Liver (tissue), 8 donors: ENCODE measurements at regions not wholly inside any gene's neighbourhood (a gene's known extent, or its start where the extent isn't known, plus 50 kb on each side); places are given as distances from the start of the nearest gene placed in this dataset.

Source experiments
- DNase-seq: peaks from one replicate; pipeline ENCODE4 v3.0.0-alpha.2; 2017; ENCODE audit warnings: low spot score
- H3K27ac ChIP-seq, 2 donors: one replicate each; pipeline ENCODE4 v1.7.0; 2013; ENCODE audit warnings: inconsistent platforms in 2 of 2, low read length in 2 of 2, control low read depth in 1 of 2, low read depth in 1 of 2, mild to moderate bottlenecking in 1 of 2
- H3K27me3 ChIP-seq, 4 donors: one replicate each; pipeline versions ENCODE4 v1.6.1 to v1.7.0; 2013; ENCODE audit warnings: low read length in 3 of 4, inconsistent platforms in 1 of 4, mild to moderate bottlenecking in 1 of 4, moderate library complexity in 1 of 4; ENCODE audit not compliant: control insufficient read depth in 4 of 4, insufficient read depth in 4 of 4
- H3K36me3 ChIP-seq, 4 donors: one replicate each; pipeline versions ENCODE4 v1.6.1 to v1.7.0; 2013; ENCODE audit warnings: low read length in 3 of 4, mild to moderate bottlenecking in 3 of 4, low read depth in 1 of 4, moderate library complexity in 1 of 4; ENCODE audit not compliant: control insufficient read depth in 4 of 4, insufficient read depth in 3 of 4
- H3K4me1 ChIP-seq, 4 donors: one replicate each; pipeline versions ENCODE4 v1.6.1 to v1.7.0; 2013; ENCODE audit warnings: low read length in 3 of 4, mild to moderate bottlenecking in 3 of 4, moderate library complexity in 1 of 4; ENCODE audit not compliant: control insufficient read depth in 4 of 4, insufficient read depth in 4 of 4
- H3K4me3 ChIP-seq, 3 donors: one replicate each; pipeline versions ENCODE4 v1.6.1 to v1.7.0; 2013; ENCODE audit warnings: low read length in 3 of 3, control low read depth in 1 of 3, low read depth in 1 of 3, mild to moderate bottlenecking in 1 of 3
- H3K9ac ChIP-seq, 2 donors: one replicate each; pipeline ENCODE4 v1.7.0; 2013; ENCODE audit warnings: low read length in 2 of 2, mild to moderate bottlenecking in 2 of 2, moderate library complexity in 2 of 2, control low read depth in 1 of 2, low read depth in 1 of 2
- H3K9me3 ChIP-seq, 4 donors: one replicate each; pipeline versions ENCODE4 v1.6.1 to v1.7.0; 2013; ENCODE audit warnings: low read length in 3 of 4; ENCODE audit not compliant: control insufficient read depth in 4 of 4
- ATF3 ChIP-seq: IDR thresholded peaks from 2 replicates; pipeline ENCODE4 v1.6.1; 2016; ENCODE audit warnings: antibody characterized with exemption
- CTCF ChIP-seq: fragments of 150-350 bp; IDR thresholded peaks from 2 replicates; pipeline ENCODE4 v1.5.1; 2017; ENCODE audit warnings: improper control_type of control experiment, low read depth, low read length; ENCODE audit not compliant: missing input control
- EGR1 ChIP-seq, 2 donors: IDR thresholded peaks; 2 replicates each; pipeline ENCODE4 v1.6.1; 2016 to 2018; ENCODE audit warnings: antibody characterized with exemption in 2 of 2, low read depth in 2 of 2
- FOXA2 ChIP-seq: IDR thresholded peaks from 2 replicates; pipeline ENCODE4 v1.6.1; 2016; ENCODE audit warnings: antibody characterized with exemption
- GABPA ChIP-seq, 2 donors: IDR thresholded peaks in 1 of 2; conservative IDR thresholded peaks in 1 of 2; 2 replicates each; pipeline ENCODE4 v1.6.1; 2016; ENCODE audit warnings: antibody characterized with exemption in 2 of 2, mild to moderate bottlenecking in 1 of 2, moderate library complexity in 1 of 2
- HNF4A ChIP-seq, 2 donors: conservative IDR thresholded peaks; 2 replicates each; pipeline ENCODE4 v1.6.1; 2016; ENCODE audit warnings: antibody characterized with exemption in 2 of 2, mild to moderate bottlenecking in 2 of 2
- HNF4G ChIP-seq: IDR thresholded peaks from 2 replicates; pipeline ENCODE4 v1.6.1; 2016; ENCODE audit warnings: antibody characterized with exemption
- JUND ChIP-seq, 2 donors: IDR thresholded peaks; 2 replicates each; pipeline ENCODE4 v1.6.1; 2016; ENCODE audit warnings: antibody characterized with exemption in 2 of 2
- MAX ChIP-seq: IDR thresholded peaks from 2 replicates; pipeline ENCODE4 v1.6.1; 2016; ENCODE audit warnings: antibody characterized with exemption
- NR2F2 ChIP-seq: IDR thresholded peaks from 2 replicates; pipeline ENCODE4 v1.6.1; 2016; ENCODE audit warnings: antibody characterized with exemption
- RAD21 ChIP-seq, 2 donors: IDR thresholded peaks; 2 replicates each; pipeline ENCODE4 v1.6.1; 2016; ENCODE audit warnings: antibody characterized with exemption in 2 of 2, mild to moderate bottlenecking in 2 of 2
- REST ChIP-seq: IDR thresholded peaks from 2 replicates; pipeline ENCODE4 v1.6.1; 2016; ENCODE audit warnings: antibody characterized with exemption, mild to moderate bottlenecking
- SP1 ChIP-seq: IDR thresholded peaks from 2 replicates; pipeline ENCODE4 v1.6.1; 2018; ENCODE audit warnings: antibody characterized with exemption, mild to moderate bottlenecking
- TAF1 ChIP-seq: conservative IDR thresholded peaks from 2 replicates; pipeline ENCODE4 v1.6.1; 2016; ENCODE audit warnings: antibody characterized with exemption, mild to moderate bottlenecking
- YY1 ChIP-seq: IDR thresholded peaks from 2 replicates; pipeline ENCODE4 v1.6.1; 2016; ENCODE audit warnings: antibody characterized with exemption, mild to moderate bottlenecking
- ZBTB33 ChIP-seq: IDR thresholded peaks from 2 replicates; pipeline ENCODE4 v1.6.1; 2016; ENCODE audit warnings: antibody characterized with exemption
- WGBS: extraction: QIAGEN DNeasy Blood & Tissue Kit; methylation state at CpG from one replicate; pipeline ENCODE4 v1.1.7; 2013; 5-methylcytosine and 5-hydroxymethylcytosine counted together
- donor health status: healthy.
- donor health status: healthy.
- donor health status: healthy.
- donor health status: healthy.
- donor health status: healthy.

GRCh38 chr1:234841710-234842231, 231.8 kb upstream of the IRF2BP2 start (continued):
- TF ChIP-seq REST (no peak), HNF4G (no peak)

GRCh38 chr1:234841281-234841680, 231.3 kb upstream of the IRF2BP2 start:
- no peak overlapping the region for H3K4me3 ChIP-seq
- no peak overlapping the region for H3K9ac ChIP-seq
- no peak for DNase-seq
- H3K27me3 ChIP-seq: no peaks in the 10 kb centered on the region
- peaks cover 3 to 6% (median 5%) of the 10 kb centered on the region in 4 donors for H3K4me1 ChIP-seq
- 93% methylated on average over 3 of the region's 3 CpGs for WGBS
- TF ChIP-seq EGR1 (IDR thresholded peaks at IDR 0.05; ENCODE audit: low read depth in 2 of 2) (no peak), ATF3 (no peak), FOXA2 (no peak), NR2F2 (no peak)
- H3K9me3 ChIP-seq: no peaks in the 10 kb centered on the region
- H3K36me3 ChIP-seq: no peaks in the 10 kb centered on the region
- no peak overlapping the region for H3K27ac ChIP-seq

GRCh38 chr1:234840843-234841242, 230.9 kb upstream of the IRF2BP2 start:
- H3K27me3 ChIP-seq: no peaks in the 10 kb centered on the region

More at GRCh38 chr1:234840843-234841242, 230.9 kb upstream of the IRF2BP2 start:
- Histone ChIP-seq H3K9ac (no peak overlapping the region), H3K4me3 (no peak overlapping the region), H3K27ac (no peak overlapping the region), H3K36me3 (no peaks in the 10 kb centered on the region), H3K4me1 (peaks cover 3 to 9% (median 7%) of the 10 kb centered on the region in 4 donors), H3K9me3 (no peaks in the 10 kb centered on the region)
- DNase-seq: no peak
- TF ChIP-seq HNF4A (conservative IDR thresholded peaks at IDR 0.05) (no peak), HNF4G (no peak), GABPA (IDR thresholded peaks at IDR 0.05 in 1 of 2, conservative IDR thresholded peaks at IDR 0.05 in 1 of 2) (no peak), FOXA2 (no peak), RAD21 (IDR thresholded peaks at IDR 0.05) (no peak), JUND (IDR thresholded peaks at IDR 0.05) (no peak), MAX (no peak), SP1 (no peak), TAF1 (no peak), CTCF (no peak), REST (no peak), YY1 (no peak), ZBTB33 (no peak), EGR1 (IDR thresholded peaks at IDR 0.05; ENCODE audit: low read depth in 2 of 2) (no peak)
- WGBS: 90% methylated on average over 2 of the region's 2 CpGs
